ENCODE measurements at regions not wholly inside any gene's neighbourhood (a gene's known extent, or its start where the extent isn't known, plus 50 kb on each side); places are given as distances from the start of the nearest gene placed in this dataset.

- TF ChIP-seq GLIS3 (CRISPR knock-in tag; IDR thresholded peaks at IDR 0.05) (no peak), ZFP30 (CRISPR knock-in tag; IDR thresholded peaks at IDR 0.05) (no peak), PATZ1 (CRISPR knock-in tag; IDR thresholded peaks at IDR 0.05; ENCODE audit: borderline replicate concordance) (no peak), ZNF565 (CRISPR knock-in tag; conservative IDR thresholded peaks at IDR 0.05; ENCODE audit: low read depth) (no peak), ESRRG (CRISPR knock-in tag; IDR thresholded peaks at IDR 0.05) (no peak), ARNTL (CRISPR knock-in tag; IDR thresholded peaks at IDR 0.05; ENCODE audit: borderline replicate concordance, low read depth) (no peak), RARB (CRISPR knock-in tag; IDR thresholded peaks at IDR 0.05) (no peak), TOX (CRISPR knock-in tag; IDR thresholded peaks at IDR 0.05; ENCODE audit: borderline replicate concordance) (no peak), POU6F1 (CRISPR knock-in tag; IDR thresholded peaks at IDR 0.05; ENCODE audit: borderline replicate concordance, low read depth) (no peak), PPARA (CRISPR knock-in tag; IDR thresholded peaks at IDR 0.05; ENCODE audit: borderline replicate concordance) (no peak), TSHZ2 (CRISPR knock-in tag; IDR thresholded peaks at IDR 0.05) (no peak), ZFP3 (CRISPR knock-in tag; IDR thresholded peaks at IDR 0.05) (no peak)
These were observed 556.5 kb downstream of the QKI start for GRCh38 chr6:163970846-163971564.

Data from SK-N-SH treated with all-trans-retinoic acid at 6 μM for 48 hours (cell line).